K562 (cell line): ENCODE measurements at regions not wholly inside any gene's neighbourhood (a gene's known extent, or its start where the extent isn't known, plus 50 kb on each side); places are given as distances from the start of the nearest gene placed in this dataset.

Experiments used
- ATAC-seq: fragments of 200-7000 bp; cut with Tn5 transposase; 3 replicates; pipeline ENCODE4 v1.9.1; 2020; ENCODE audit warnings: moderate library complexity
- BruUV-seq: library from RNA; stranded (reverse); fragments of 400-500 nt; replicated peaks from 2 replicates; lab custom pipeline; 2021; lab: Mats Ljungman, UMichigan
- CTCF ChIA-PET: fragments of 300-600 bp; formaldehyde crosslinking; extraction: SDS; loops from one replicate; lab custom pipeline; 2021; ENCODE audit warnings: low intra/inter-chr PET ratio; lab: Yijun Ruan, JAX
- POLR2A ChIA-PET: fragments of 300-600, 350-650 bp; sonication (Branson Sonifier 250); formaldehyde crosslinking; extraction: SDS; loops from one replicate; lab custom pipeline; 2021; ENCODE audit warnings: antibody characterized with exemption, inconsistent platforms; lab: Yijun Ruan, JAX
- DNase-seq, 4 experiments: peaks; one replicate each; pipeline versions ENCODE4 v3.0.0 to v3.0.0-alpha.2; 2011 to 2018; ENCODE audit warnings: low spot score in 3 of 4, mixed read lengths in 3 of 4; ENCODE audit errors: extremely low read depth in 1 of 4
- FAIRE-seq: peaks from 2 replicates; lab custom pipeline; 2011; peaks lifted over from hg19 to GRCh38; lab: Jason Lieb, UNC
- H2AFZ ChIP-seq: 2 replicates; pipeline ENCODE4 v1.6.0; 2011; ENCODE audit warnings: low read depth, low read length, control low read depth, inconsistent platforms
- H3K27ac ChIP-seq: fragments of 200-600 bp; 3 replicates; pipeline ENCODE4 v1.8.0; 2011; ENCODE audit warnings: low read depth, mild to moderate bottlenecking, control low read depth, inconsistent platforms, low read length, moderate library complexity, mixed read lengths; ENCODE audit errors: extremely low read depth
- H3K27me3 ChIP-seq, 2 experiments: fragments of 300-600 bp in 1 of 2; 2 replicates in 1 of 2; 3 replicates in 1 of 2; pipeline versions ENCODE4 v1.6.0 to v1.8.0; 2011; ENCODE audit warnings: inconsistent platforms in 2 of 2, low read length in 2 of 2, mild to moderate bottlenecking in 1 of 2, mixed read lengths in 1 of 2, moderate library complexity in 1 of 2; ENCODE audit not compliant: control insufficient read depth in 2 of 2, insufficient read depth in 2 of 2
- H3K36me3 ChIP-seq: fragments of 300-600 bp; 3 replicates; pipeline ENCODE4 v1.8.0; 2011; ENCODE audit warnings: mild to moderate bottlenecking, low read length, inconsistent platforms; ENCODE audit not compliant: control insufficient read depth, insufficient read depth
- H3K4me1 ChIP-seq, 2 experiments: fragments of 200-600 bp in 1 of 2; replicated peaks in 1 of 2; 2 replicates in 1 of 2; 3 replicates in 1 of 2; pipeline versions ENCODE4 v1.5.1 to v1.8.0; 2011; ENCODE audit warnings: inconsistent platforms in 2 of 2, low read length in 2 of 2, mild to moderate bottlenecking in 1 of 2, mixed read lengths in 1 of 2, moderate library complexity in 1 of 2; ENCODE audit not compliant: control insufficient read depth in 2 of 2, insufficient read depth in 2 of 2
- H3K4me2 ChIP-seq: 2 replicates; pipeline ENCODE4 v1.6.1; 2011; ENCODE audit warnings: low read length, control low read depth, inconsistent platforms, mixed read lengths; ENCODE audit not compliant: insufficient read depth
- H3K4me3 ChIP-seq: fragments of 200-600 bp; sonication (generic), shearing (Covaris generic); 2 replicates; pipeline ENCODE4 v1.5.1; 2016; ENCODE audit warnings: control low read depth, inconsistent platforms
- H3K79me2 ChIP-seq: fragments of 200-600 bp; 3 replicates; pipeline ENCODE4 v1.8.0; 2011; ENCODE audit warnings: low read length, inconsistent platforms; ENCODE audit not compliant: control insufficient read depth, insufficient read depth
- H3K9ac ChIP-seq, 2 experiments: 2 replicates each; pipeline versions ENCODE4 v1.6.0 to v1.6.1; 2011; ENCODE audit warnings: low read depth in 2 of 2, low read length in 2 of 2, control low read depth in 1 of 2, inconsistent platforms in 1 of 2, mild to moderate bottlenecking in 1 of 2, mixed read lengths in 1 of 2; ENCODE audit not compliant: insufficient read depth in 1 of 2
- H3K9me1 ChIP-seq: one replicate; pipeline ENCODE4 v1.6.0; 2011; ENCODE audit warnings: inconsistent platforms, mild to moderate bottlenecking, low read length, moderate library complexity; ENCODE audit not compliant: control insufficient read depth, insufficient read depth
- H3K9me3 ChIP-seq: replicated peaks from 2 replicates; pipeline ENCODE4 v1.5.1; 2011; ENCODE audit warnings: low read depth, low read length, inconsistent platforms; ENCODE audit not compliant: control insufficient read depth, insufficient read depth
- H4K20me1 ChIP-seq: replicated peaks from 2 replicates; pipeline ENCODE4 v1.6.1; 2011; ENCODE audit warnings: low read length, inconsistent platforms, mixed read lengths; ENCODE audit not compliant: control insufficient read depth, insufficient read depth
- CLOCK ChIP-seq: fragments of 250-450 bp; sonication (Bioruptor Pico); IDR thresholded peaks from 2 replicates; pipeline ENCODE4 v1.4.0; 2020; ENCODE audit warnings: mild to moderate bottlenecking, moderate library complexity, borderline replicate concordance
- HBP1 ChIP-seq: fragments of 450-650 bp; formaldehyde crosslinking; IDR thresholded peaks from 2 replicates; pipeline ENCODE4 v1.4.0; 2022; ENCODE audit warnings: missing genetic modification characterization
- HNRNPL ChIP-seq: fragments of 200-400 bp; formaldehyde crosslinking; IDR thresholded peaks from 2 replicates; pipeline ENCODE4 v1.6.1; 2017; ENCODE audit warnings: low read depth, mild to moderate bottlenecking, low read length
- KLF1 ChIP-seq: fragments of 450-650 bp; IDR thresholded peaks from 2 replicates; pipeline ENCODE4 v1.6.1; 2016; ENCODE audit warnings: missing genetic modification characterization, missing compliant biosample characterization
- MCM3 ChIP-seq: fragments of 450-650 bp; IDR thresholded peaks from 2 replicates; pipeline ENCODE4 v1.6.1; 2016
- RNF2 ChIP-seq: sonication (generic); IDR thresholded peaks from 2 replicates; pipeline ENCODE4 v1.6.1; 2016
- SMC3 ChIP-seq: conservative IDR thresholded peaks from 2 replicates; pipeline ENCODE4 v1.6.1; 2011; ENCODE audit warnings: low read depth, low read length, improper control_type of control experiment; ENCODE audit not compliant: insufficient read depth
- XRCC5 ChIP-seq: fragments of 200-400 bp; formaldehyde crosslinking; IDR thresholded peaks from 2 replicates; pipeline ENCODE4 v1.6.1; 2017; ENCODE audit warnings: low read depth, mild to moderate bottlenecking, low read length
- ZFP36 ChIP-seq: fragments of 150-350 bp; IDR thresholded peaks from 2 replicates; pipeline ENCODE4 v1.6.1; 2018; ENCODE audit warnings: low read length, low read depth; ENCODE audit not compliant: partially characterized antibody
- ZNF586 ChIP-seq: fragments of 450-650 bp; formaldehyde crosslinking; conservative IDR thresholded peaks from 2 replicates; pipeline ENCODE4 v1.4.0; 2020; ENCODE audit warnings: mild to moderate bottlenecking, moderate library complexity
- ZSCAN32 ChIP-seq: fragments of 450-650 bp; formaldehyde crosslinking; IDR thresholded peaks from 2 replicates; pipeline ENCODE4 v1.4.0; 2020; ENCODE audit warnings: mild to moderate bottlenecking, moderate library complexity
- WGBS: fragments of 100-300 bp; shearing (Covaris generic); methylation state at CpG from one replicate; pipeline ENCODE4 v1.1.6; 2016; ENCODE audit warnings: low coverage, mixed read lengths; ENCODE audit not compliant: insufficient coverage; ENCODE audit errors: missing lambda C conversion rate; 5-methylcytosine and 5-hydroxymethylcytosine counted together
- in situ Hi-C: fragments of 300-500 bp; cut with MboI; formaldehyde crosslinking; loops from 4 replicates; pipeline ENCODE4 v1.15.0; 2018; ENCODE audit warnings: inconsistent platforms, mixed read lengths
- intact Hi-C: fragments of 100-400 bp; cut with micrococcal nuclease; formaldehyde crosslinking; loops from 2 replicates; pipeline ENCODE4 v1.14.2; 2022
- TF ChIP-seq, protein P1 (sequence below): fragments of 250-450 bp; sonication (Bioruptor Pico); IDR thresholded peaks from 2 replicates; pipeline ENCODE4 v1.5.0; 2021; ENCODE audit warnings: mild to moderate bottlenecking, moderate library complexity
- TF ChIP-seq, protein P2 (sequence below): sonication (generic); formaldehyde crosslinking; IDR thresholded peaks from 2 replicates; pipeline ENCODE4 v1.9.0; 2022; ENCODE audit warnings: mild to moderate bottlenecking, missing genetic modification reagents

GRCh38 chr5:118379470-118379869 is 608.9 kb downstream of the DTWD2 start:
- POLR2A ChIA-PET = no interaction called here
- Histone ChIP-seq H3K9me1 (no peaks in the 10 kb centered on the region), H3K27me3 (no peaks in the 10 kb centered on the region), H3K4me2 (no peak overlapping the region), H4K20me1 (no peaks in the 10 kb centered on the region), H3K27ac (no peak overlapping the region), H3K4me3 (no peak overlapping the region), H3K79me2 (no peaks in the 10 kb centered on the region), H2AFZ (no peak overlapping the region), H3K36me3 (no peaks in the 10 kb centered on the region), H3K4me1 (no peaks in the 10 kb centered on the region), H3K9ac (no peak overlapping the region), H3K9me3 (no peaks in the 10 kb centered on the region)
- in situ Hi-C loops = no loop called here
- no peak for FAIRE-seq
- no peak for TF ChIP-seq SMC3
- no peak for TF ChIP-seq CLOCK (CRISPR knock-in tag)
- no peak for TF ChIP-seq RNF2
- no peak for TF ChIP-seq KLF1 (tag)
- TF ChIP-seq, protein P1, sequence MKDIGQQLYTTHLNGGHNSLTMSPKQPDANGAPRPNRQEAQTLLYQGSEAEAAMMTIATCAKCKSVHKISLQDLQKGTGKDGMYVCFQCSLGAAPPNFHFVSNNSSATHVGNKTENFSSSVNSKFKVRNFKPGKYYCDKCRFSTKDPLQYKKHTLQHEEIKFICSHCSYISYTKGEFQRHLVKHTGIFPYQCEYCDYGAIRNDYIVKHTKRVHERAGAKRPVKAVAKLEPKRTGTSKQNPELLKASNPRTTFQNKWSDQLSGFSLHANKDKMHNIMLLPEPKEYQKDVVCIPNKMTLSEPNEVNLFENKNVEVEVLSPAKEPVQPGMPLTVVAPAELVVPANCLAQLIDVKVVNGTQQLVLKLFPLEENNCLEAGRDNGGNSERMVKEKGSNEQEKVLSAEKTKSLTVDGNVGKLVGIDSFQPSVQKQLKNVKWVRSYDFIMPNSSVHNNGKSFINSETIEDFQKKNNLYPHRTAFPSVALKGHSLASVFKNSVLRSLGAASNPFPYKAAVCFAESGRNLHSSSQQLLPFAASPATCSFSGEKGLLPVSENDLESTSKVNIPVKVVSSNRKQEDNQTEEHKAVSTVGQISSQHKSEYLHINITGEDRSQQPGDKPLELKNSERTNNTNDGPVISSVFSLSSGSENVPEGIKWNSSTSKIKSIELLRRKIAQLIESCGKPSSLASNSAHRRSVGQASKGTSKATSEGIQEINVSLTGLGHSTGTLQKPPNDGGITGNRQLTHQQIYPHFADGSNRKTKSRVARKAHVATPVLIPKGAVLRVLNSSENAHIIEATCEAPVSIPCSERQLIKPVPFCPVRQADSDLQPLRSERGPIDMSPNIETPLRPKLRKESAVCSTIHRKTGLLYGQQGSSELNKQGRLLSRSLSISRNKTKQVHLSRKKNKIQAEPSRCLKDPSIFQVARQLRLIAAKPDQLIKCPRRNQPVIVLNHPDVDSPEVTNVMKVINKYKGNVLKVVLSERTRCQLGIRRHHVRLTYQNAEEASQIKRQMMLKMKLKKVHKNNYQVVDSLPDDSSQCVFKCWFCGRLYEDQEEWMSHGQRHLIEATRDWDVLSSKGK (CRISPR knock-in tag) = no peak
- TF ChIP-seq, protein P2, sequence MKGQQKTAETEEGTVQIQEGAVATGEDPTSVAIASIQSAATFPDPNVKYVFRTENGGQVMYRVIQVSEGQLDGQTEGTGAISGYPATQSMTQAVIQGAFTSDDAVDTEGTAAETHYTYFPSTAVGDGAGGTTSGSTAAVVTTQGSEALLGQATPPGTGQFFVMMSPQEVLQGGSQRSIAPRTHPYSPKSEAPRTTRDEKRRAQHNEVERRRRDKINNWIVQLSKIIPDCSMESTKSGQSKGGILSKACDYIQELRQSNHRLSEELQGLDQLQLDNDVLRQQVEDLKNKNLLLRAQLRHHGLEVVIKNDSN (CRISPR knock-in tag) = no peak
- TF ChIP-seq ZFP36 = no peak
- no peak for TF ChIP-seq ZNF586
- TF ChIP-seq XRCC5 = no peak
- no peak for TF ChIP-seq HBP1
- no peak for TF ChIP-seq ZSCAN32 (CRISPR knock-in tag)
- no peak for TF ChIP-seq MCM3
- no peak for TF ChIP-seq HNRNPL
- no TSS peak for BruUV-seq
- 0% methylated on average over 2 of the region's 2 CpGs for WGBS
- ATAC-seq = no peak
- CTCF ChIA-PET = no interaction called here
- DNase-seq = no peak
- intact Hi-C loops = no loop called here
